ENCODE measurements at regions not wholly inside any gene's neighbourhood (a gene's known extent, or its start where the extent isn't known, plus 50 kb on each side); places are given as distances from the start of the nearest gene placed in this dataset.

- DNase-seq: no peak
Measured at GRCh38 chr18:51399491-51400122, 202.1 kb upstream of the MEX3C start.

GRCh38 chr18:51400721-51401120 is 203.2 kb upstream of the MEX3C start:
- DNase-seq: no peak

- DNase-seq: no peak
Measured at GRCh38 chr18:51401912-51402311, 204.4 kb upstream of the MEX3C start.

- DNase-seq: no peak
Measured at GRCh38 chr18:51404620-51405019, 207.1 kb upstream of the MEX3C start.

- DNase-seq: no peak
Measured at GRCh38 chr18:51405683-51406477, 208.4 kb upstream of the MEX3C start.

- no peak for DNase-seq
Measured at GRCh38 chr18:51417643-51418483, 220.4 kb upstream of the MEX3C start.

- no peak for DNase-seq
Measured at GRCh38 chr18:51425475-51425874, 228.0 kb upstream of the MEX3C start.

GRCh38 chr18:51425889-51426288 is 228.4 kb upstream of the MEX3C start:
- no peak for DNase-seq

GRCh38 chr18:51426996-51427395 is 229.5 kb upstream of the MEX3C start:
- no peak for DNase-seq

GRCh38 chr18:51429644-51430043 is 232.2 kb upstream of the MEX3C start:
- DNase-seq: no peak

- DNase-seq: no peak
Measured at GRCh38 chr18:51430538-51430937, 233.1 kb upstream of the MEX3C start.

- no peak for DNase-seq
Measured at GRCh38 chr18:51433296-51433695, 235.8 kb upstream of the MEX3C start.

GRCh38 chr18:51433881-51434280 is 236.4 kb upstream of the MEX3C start:
- no peak for DNase-seq

GRCh38 chr18:51437280-51438271 is 240.1 kb upstream of the MEX3C start:
- no peak for DNase-seq

- no peak for DNase-seq
Measured at GRCh38 chr18:51438797-51439350, 241.4 kb upstream of the MEX3C start.

GRCh38 chr18:51442012-51442411 is 244.5 kb upstream of the MEX3C start:
- no peak for DNase-seq

- DNase-seq: no peak
Measured at GRCh38 chr18:51446571-51447210, 249.2 kb upstream of the MEX3C start.

- DNase-seq: no peak
Measured at GRCh38 chr18:51447351-51448342, 250.2 kb upstream of the MEX3C start.

GRCh38 chr18:51448949-51449348 is 251.5 kb upstream of the MEX3C start:
- DNase-seq: no peak

GRCh38 chr18:51453594-51453993 is 256.1 kb upstream of the MEX3C start:
- no peak for DNase-seq

All from skin of body (tissue), 1 donor.